K562 (cell line): ENCODE measurements at regions not wholly inside any gene's neighbourhood (a gene's known extent, or its start where the extent isn't known, plus 50 kb on each side); places are given as distances from the start of the nearest gene placed in this dataset.

ENCODE experiments used
- EZH2 ChIP-seq: IDR thresholded peaks from 2 replicates; pipeline ENCODE4 v1.6.1; 2012; ENCODE audit warnings: low read depth, mild to moderate bottlenecking, inconsistent platforms, low read length, borderline replicate concordance
- FOXM1 ChIP-seq, 2 experiments: fragments of 450-650 bp in 1 of 2; sonication (generic) in 1 of 2; formaldehyde crosslinking in 1 of 2; IDR thresholded peaks; 2 replicates each; pipeline versions ENCODE4 v1.6.1 to v1.9.0; 2017 to 2022; ENCODE audit warnings: low read depth in 2 of 2, mild to moderate bottlenecking in 2 of 2, missing genetic modification reagents in 1 of 2, moderate library complexity in 1 of 2
- HINFP ChIP-seq: fragments of 450-650 bp; conservative IDR thresholded peaks from 2 replicates; pipeline ENCODE4 v1.6.1; 2016; ENCODE audit warnings: missing genetic modification characterization, low read depth, mild to moderate bottlenecking, control low read depth, missing compliant biosample characterization
- JUND ChIP-seq, 2 experiments: IDR thresholded peaks; 2 replicates in 1 of 2; 3 replicates in 1 of 2; pipeline ENCODE4 v1.6.1; 2011; ENCODE audit warnings: borderline replicate concordance in 2 of 2, low read depth in 2 of 2, low read length in 2 of 2, improper control_type of control experiment in 1 of 2, missing biosample characterization in 1 of 2, missing genetic modification characterization in 1 of 2, missing genetic modification reagents in 1 of 2
- NR2C2 ChIP-seq, 2 experiments: fragments of 200-800 bp in 1 of 2; sonication (Bioruptor generic) in 1 of 2; sonication (generic) in 1 of 2; formaldehyde crosslinking in 1 of 2; IDR thresholded peaks; 2 replicates each; pipeline versions ENCODE4 v1.6.1 to v1.8.0; 2016 to 2022; ENCODE audit warnings: mild to moderate bottlenecking in 1 of 2, missing compliant biosample characterization in 1 of 2, missing genetic modification characterization in 1 of 2, missing genetic modification reagents in 1 of 2
- POLR2A ChIP-seq: fragments of 450-650 bp; conservative IDR thresholded peaks from 2 replicates; pipeline ENCODE4 v1.6.1; 2016
- ZNF274 ChIP-seq: IDR thresholded peaks from 2 replicates; pipeline ENCODE4 v1.6.1; 2011; ENCODE audit warnings: low read depth, mild to moderate bottlenecking, low read length, moderate library complexity, borderline replicate concordance
- ZNF311 ChIP-seq: fragments of 250-450 bp; sonication (Bioruptor Pico); IDR thresholded peaks from 2 replicates; pipeline ENCODE4 v1.4.0; 2020; ENCODE audit warnings: mild to moderate bottlenecking, moderate library complexity
- ZNF79 ChIP-seq: fragments of 250-450 bp; sonication (Bioruptor Pico); IDR thresholded peaks from 2 replicates; pipeline ENCODE4 v1.4.0; 2020; ENCODE audit warnings: low read depth, mild to moderate bottlenecking, moderate library complexity

- no peak for TF ChIP-seq ZNF274
- no peak for TF ChIP-seq NR2C2 (CRISPR knock-in tag; IDR thresholded peaks at IDR 0.05)
- TF ChIP-seq NR2C2 (tag; IDR thresholded peaks at IDR 0.05), result no peak
- no peak for TF ChIP-seq ZNF311 (CRISPR knock-in tag)
- TF ChIP-seq JUND (IDR thresholded peaks at IDR 0.05; ENCODE audit: borderline replicate concordance, low read depth, low read length), result no peak
- TF ChIP-seq JUND (tag; IDR thresholded peaks at IDR 0.05; ENCODE audit: borderline replicate concordance, low read depth, low read length), result no peak
- no peak for TF ChIP-seq POLR2A
- TF ChIP-seq EZH2, result no peak
- no peak for TF ChIP-seq FOXM1 (IDR thresholded peaks at IDR 0.05; ENCODE audit: low read depth)
- TF ChIP-seq FOXM1 (CRISPR knock-in tag; IDR thresholded peaks at IDR 0.05; ENCODE audit: low read depth), result no peak
- no peak for TF ChIP-seq ZNF79 (CRISPR knock-in tag)
- TF ChIP-seq HINFP (tag), result no peak
Measured at GRCh38 chr9:118283488-118283887, 579.3 kb downstream of the TLR4 start.
